GM21529 (cell line): ENCODE measurements at regions not wholly inside any gene's neighbourhood (a gene's known extent, or its start where the extent isn't known, plus 50 kb on each side); places are given as distances from the start of the nearest gene placed in this dataset.

Experiments
- ATAC-seq: cut with Tn5 transposase; IDR thresholded peaks from one replicate; pipeline ENCODE4 v1.9.1; 2021; ENCODE audit not compliant: unreplicated experiment

DNA sequence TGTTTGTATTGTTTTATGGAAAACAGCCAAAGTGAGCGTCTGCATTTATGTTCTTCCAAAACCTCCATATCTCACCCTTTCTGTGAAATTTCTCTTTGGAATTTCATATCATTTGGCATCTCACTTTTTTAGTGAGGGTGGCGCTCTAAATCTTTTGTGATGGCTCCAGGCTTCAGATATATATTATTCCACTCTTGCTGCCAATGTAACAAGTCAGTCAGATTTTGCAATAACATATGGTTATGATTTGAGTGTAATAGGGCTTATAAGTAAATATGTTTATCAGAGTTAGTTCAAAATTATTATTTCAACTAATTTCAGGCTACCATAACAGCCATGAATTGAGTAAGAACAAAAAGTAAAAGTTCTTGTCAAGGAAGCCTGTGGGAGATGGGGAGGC lies 314.7 kb downstream of the PDGFC start:
- ATAC-seq: no peak

DNA sequence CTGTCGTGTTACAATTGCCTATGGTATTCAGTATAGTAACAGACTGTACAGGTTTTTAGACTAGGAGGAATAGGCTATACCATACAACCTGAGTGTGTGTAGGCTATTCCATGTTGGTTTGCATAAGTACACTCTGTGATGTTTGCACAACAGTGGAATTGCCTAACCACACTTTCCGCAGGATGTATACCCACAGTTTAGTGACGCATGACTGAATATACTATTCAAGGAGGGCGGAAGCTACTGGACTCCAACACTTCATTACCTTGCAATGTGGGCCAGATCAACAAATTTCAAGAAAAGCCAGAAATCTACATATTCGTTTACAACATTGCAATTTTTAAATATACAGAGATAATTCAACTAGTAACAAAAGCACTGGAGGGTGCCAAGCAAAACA lies 317.2 kb downstream of the PDGFC start:
- no peak for ATAC-seq

DNA sequence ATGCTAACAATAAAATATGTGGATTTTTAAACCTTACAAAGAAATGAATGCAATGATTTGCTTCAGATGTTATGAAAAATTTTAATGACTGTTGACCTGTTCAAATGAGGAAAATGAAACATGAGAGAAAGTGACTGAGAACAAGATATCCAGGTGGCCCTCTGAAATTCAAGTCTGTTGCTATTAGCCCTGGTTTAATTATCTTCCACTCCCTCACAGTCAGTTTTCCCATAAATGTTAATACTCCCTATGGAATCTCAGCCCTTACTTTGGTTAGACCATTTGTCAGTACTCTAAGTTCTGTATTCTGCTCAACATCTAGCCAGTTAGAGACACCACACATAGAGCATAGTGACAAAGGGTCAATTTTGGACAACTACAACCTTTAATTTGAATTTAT lies 327.8 kb downstream of the PDGFC start:
- no peak for ATAC-seq

GRCh38 chr4:156642161-156642560 lies 329.4 kb downstream of the PDGFC start:
- ATAC-seq: no peak

GRCh38 chr4:156638925-156639605 lies 332.5 kb downstream of the PDGFC start:
- ATAC-seq: no peak

DNA sequence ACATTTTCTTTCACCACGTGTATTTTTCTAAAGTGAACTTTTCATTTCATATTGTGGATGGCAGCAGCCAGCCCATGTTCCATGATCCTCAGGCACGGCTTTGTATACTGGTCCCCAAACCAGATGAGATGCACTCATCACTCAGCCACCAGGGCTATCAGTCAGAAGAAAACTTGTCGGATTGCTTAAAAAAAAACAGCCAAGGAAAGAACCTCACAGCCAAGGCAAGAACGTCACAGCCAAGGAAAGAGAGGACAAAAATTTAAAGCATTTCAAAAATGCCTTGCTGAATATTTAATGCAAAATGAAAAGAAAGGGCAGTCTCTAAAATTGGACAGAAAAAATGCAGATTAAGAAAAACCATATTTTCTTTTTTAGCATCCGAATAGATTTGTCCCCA lies 333.3 kb downstream of the PDGFC start:
- no peak for ATAC-seq

DNA sequence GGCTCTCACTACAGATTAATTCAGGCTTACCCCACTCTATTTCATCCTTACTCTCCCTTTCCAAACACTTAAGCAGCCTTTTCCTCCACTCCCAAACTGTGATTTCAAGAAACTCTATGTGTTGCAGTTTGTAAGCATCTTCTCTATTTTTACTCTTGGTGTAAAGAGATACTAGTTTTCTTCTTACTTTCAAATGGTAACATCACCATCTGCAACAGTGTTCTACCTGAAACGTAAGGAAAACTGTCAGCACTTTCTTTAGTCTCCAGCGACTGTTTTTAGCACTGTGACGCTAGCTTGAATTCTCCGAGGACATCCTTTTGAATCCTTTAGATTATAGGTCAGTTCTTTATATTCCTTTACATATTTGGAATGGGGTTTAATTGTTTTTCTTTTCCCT lies 335.2 kb downstream of the PDGFC start:
- ATAC-seq: no peak

- ATAC-seq: no peak
Observed at GRCh38 chr4:156635051-156635450, 336.5 kb downstream of the PDGFC start.

DNA sequence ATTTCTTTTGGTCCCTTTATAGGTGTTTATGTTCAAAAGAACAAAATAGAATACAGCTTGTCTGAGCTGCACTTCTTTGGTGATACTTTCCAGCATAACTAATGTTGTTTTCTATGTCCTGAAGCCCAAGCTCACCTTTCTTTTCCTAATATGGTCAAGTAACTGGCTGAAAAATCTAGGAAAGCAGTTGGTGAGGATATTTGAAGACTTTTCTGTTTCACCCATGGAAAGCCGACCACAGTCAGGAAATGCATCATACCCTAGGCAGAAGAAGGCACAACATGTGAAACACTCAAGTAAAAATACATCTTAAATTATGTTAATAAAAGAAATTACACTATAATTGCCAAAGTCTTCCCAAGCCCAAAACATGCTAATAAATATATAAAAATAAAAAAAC lies 337.0 kb downstream of the PDGFC start:
- no peak for ATAC-seq

DNA sequence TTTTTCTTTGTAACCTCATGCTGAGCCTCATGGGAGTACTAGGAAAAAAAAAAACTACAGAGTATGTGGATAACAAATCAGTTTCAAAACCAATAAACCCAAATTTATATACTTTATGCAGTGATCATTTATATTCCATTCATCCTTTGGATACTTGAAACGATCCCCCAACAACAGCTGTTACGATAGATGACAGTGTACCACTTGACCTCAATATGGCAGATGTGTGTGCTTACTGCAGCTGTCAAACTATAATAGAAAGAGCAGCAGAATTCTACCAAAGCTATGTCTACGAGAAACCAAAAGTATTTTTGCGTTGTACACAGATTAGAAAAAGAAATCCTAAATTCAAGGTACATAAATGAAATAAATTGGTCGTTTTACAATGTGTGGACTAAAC lies 337.8 kb downstream of the PDGFC start:
- ATAC-seq: no peak

GRCh38 chr4:156628858-156629257 lies 342.7 kb downstream of the PDGFC start:
- ATAC-seq: no peak

GRCh38 chr4:156623376-156623775 lies 348.2 kb downstream of the PDGFC start:
- ATAC-seq: no peak

- ATAC-seq: no peak
Observed at GRCh38 chr4:156620786-156621185, 350.8 kb downstream of the PDGFC start.

- ATAC-seq: no peak
Observed at GRCh38 chr4:156619154-156619934, 352.3 kb downstream of the PDGFC start.

GRCh38 chr4:156615066-156615531 lies 356.5 kb downstream of the PDGFC start:
- ATAC-seq: no peak

DNA sequence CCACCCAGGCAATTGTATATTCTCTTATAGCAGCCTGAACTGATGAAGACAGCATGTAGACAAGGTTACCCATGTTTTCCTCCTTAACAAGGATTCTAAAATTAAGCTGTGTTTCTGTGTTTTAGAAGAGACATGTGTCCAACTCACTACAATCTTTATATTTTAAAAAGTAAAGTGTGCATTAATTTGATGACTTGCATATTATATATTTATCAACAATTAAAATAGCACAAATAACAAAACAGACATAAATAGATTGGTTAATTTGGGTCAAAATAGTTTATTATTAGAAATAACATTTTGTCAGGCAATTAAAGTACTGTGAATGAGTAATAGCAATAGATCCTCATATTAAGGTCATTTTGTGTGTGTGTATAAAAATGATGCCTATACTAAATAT lies 357.1 kb downstream of the PDGFC start:
- ATAC-seq: no peak

DNA sequence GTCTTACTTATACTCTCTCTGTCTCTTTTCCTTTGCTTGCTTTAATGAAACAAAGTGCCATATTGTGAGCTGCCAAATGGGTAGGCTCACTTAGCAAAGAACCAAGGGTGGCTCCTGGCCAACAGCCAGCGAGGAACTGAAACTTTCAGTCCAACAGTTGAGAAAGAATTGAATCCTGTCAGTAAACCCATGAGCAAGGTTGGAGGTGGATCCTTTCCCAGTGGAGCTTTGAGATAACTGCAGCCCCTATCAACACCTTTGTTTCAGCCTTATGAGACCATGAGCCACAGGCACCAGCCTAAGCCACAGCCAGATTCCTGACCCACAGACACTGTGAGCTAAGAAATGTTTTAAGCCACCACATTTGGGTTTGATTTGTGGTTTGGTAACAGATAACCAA lies 362.2 kb downstream of the PDGFC start:
- ATAC-seq: no peak

- ATAC-seq: no peak
Observed at GRCh38 chr4:156608651-156609050, 362.9 kb downstream of the PDGFC start.

DNA sequence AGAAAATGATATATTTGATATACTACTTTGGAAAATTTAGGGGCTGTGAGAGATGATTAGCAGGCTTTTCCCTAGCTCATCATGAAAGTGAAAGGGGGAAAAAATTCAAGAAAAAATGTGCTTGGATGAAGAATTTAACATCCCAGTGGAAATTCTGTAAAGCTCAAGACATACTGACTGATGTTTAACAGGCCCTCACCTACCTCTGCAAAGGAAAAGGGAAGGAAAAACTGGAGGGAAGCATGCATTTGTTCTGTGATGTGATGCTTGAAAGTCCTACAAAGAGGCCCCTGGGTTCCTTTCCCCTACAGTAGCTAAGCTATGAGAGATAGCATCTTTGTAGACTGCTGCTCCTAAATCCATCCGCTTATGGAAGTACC lies 364.1 kb downstream of the PDGFC start:
- no peak for ATAC-seq

DNA sequence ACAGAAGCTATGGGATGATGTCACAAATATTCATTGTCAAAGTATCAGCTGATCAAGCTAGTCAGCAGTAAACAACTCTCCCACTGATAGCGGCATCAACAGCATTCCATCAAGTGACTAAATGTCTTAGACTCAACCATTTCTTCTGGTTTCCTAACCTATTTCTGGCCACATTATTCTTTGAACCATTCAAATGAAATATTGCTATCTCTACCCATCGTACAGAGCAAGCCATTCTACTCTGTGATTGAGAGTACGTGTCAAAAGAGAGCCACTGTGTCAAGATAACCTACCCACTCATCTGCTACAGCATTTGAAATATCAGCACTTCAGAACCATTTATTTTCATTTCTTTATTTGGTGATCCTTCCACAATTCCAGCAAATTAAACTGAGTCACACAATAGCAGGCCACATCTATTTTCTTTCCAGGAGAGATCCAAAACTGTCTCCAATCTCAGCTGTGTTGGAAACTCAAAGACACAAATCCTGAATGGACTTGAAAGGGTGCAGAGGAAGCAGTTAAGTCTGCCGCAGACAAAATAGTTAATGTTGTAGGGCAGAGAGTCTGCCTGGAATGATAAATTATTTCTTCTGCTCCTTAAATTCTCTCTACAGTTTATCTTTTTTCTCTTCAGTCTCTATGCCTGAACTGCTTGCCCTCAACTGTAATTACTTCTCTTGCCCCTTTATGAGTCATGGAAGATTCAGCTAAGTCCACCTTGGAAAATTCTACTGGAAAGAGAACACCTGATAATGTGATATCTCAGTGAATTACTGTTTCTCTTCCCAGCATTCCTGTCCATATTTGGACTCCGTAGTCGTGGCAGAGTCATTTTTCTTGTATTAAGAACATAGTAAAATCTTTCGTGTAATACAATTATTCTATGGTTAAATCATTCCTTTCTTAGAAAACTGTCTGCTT lies 364.8 kb downstream of the PDGFC start:
- ATAC-seq: no peak

- ATAC-seq: no peak
Observed at GRCh38 chr4:156598138-156598681, 373.4 kb downstream of the PDGFC start.
